Heart left ventricle (tissue), 13 donors: ENCODE measurements at regions not wholly inside any gene's neighbourhood (a gene's known extent, or its start where the extent isn't known, plus 50 kb on each side); places are given as distances from the start of the nearest gene placed in this dataset.

Experiments
- POLR2A ChIP-seq, 2 donors: fragments of 450-650 bp; IDR thresholded peaks; one replicate each; pipeline ENCODE4 v1.6.1; 2017; ENCODE audit warnings: antibody characterized with exemption in 2 of 2, mild to moderate bottlenecking in 2 of 2, moderate library complexity in 2 of 2
- TF ChIP-seq, protein P1 (sequence below), 12 donors: fragments of 200-600 bp; sonication (generic) in 4 of 12; IDR thresholded peaks; one replicate each; pipeline versions ENCODE4 v1.5.0 to v1.8.0; 2018 to 2022; ENCODE audit warnings: antibody characterized with exemption in 12 of 12, mild to moderate bottlenecking in 5 of 12
- donor health status: ischemic (EF 13 %, LVEDD 7.1; RV severe dilation, severe dysfunction).
- donor health status: DM: no; HTN: yes; CAD: no.
- donor health status: DM: no; HTN: no; CAD: no.
- donor health status: ischemic (EF 25% LVEDD 6.9; RV normal size, moderate dysfunction).
- donor health status: ischemic (EF 25% LVEDD 5.7; RV mildly dilated, moderate dysfunction).
- donor health status: ischemic (EF 35%, LVEDD 5.7; RV mildly dilated, moderate dysfunction).
- donor health status: nonischemic (EF 11% LVEDD 7.7; RV severe dilation, severe dysfunction).
- donor health status: DM: yes; HTN: yes; CAD: no.
- donor health status: PGD.
- donor health status: ischemic (EF 29% LVEDD 5.4; RV normal size, mild dysfunction).
- donor health status: nonischemic (EF 23%, LVEDD 6.1; RV moderate dilation, normal function).

DNA sequence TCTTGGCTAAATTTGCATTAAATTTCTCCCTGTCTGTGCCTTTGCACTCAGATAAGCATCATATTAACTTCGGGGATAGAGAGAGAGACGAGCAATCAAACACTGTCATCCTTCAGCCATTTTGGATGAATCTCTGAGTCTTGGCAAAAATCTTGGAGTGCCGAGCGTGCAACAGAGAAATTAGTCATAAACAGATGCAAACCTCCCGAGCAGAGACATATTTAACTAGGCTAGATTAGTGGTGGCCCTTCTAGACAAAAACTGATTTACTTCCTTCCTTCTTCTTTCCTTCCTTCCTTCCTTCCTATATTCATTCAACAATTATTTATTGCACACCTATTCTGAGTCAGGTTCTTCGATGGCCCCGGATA, 114.4 kb upstream of the BLID start:
- TF ChIP-seq, protein P1, sequence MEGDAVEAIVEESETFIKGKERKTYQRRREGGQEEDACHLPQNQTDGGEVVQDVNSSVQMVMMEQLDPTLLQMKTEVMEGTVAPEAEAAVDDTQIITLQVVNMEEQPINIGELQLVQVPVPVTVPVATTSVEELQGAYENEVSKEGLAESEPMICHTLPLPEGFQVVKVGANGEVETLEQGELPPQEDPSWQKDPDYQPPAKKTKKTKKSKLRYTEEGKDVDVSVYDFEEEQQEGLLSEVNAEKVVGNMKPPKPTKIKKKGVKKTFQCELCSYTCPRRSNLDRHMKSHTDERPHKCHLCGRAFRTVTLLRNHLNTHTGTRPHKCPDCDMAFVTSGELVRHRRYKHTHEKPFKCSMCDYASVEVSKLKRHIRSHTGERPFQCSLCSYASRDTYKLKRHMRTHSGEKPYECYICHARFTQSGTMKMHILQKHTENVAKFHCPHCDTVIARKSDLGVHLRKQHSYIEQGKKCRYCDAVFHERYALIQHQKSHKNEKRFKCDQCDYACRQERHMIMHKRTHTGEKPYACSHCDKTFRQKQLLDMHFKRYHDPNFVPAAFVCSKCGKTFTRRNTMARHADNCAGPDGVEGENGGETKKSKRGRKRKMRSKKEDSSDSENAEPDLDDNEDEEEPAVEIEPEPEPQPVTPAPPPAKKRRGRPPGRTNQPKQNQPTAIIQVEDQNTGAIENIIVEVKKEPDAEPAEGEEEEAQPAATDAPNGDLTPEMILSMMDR (IDR thresholded peaks at IDR 0.05) = no peak
- no peak for TF ChIP-seq POLR2A (IDR thresholded peaks at IDR 0.05)
